AML-193 (cell line): ENCODE measurements at regions not wholly inside any gene's neighbourhood (a gene's known extent, or its start where the extent isn't known, plus 50 kb on each side); places are given as distances from the start of the nearest gene placed in this dataset.

Source experiments
- DNase-seq, 2 experiments: peaks; one replicate each; lab custom pipeline; 2025; lab: John Stamatoyannopoulos, UW

DNA sequence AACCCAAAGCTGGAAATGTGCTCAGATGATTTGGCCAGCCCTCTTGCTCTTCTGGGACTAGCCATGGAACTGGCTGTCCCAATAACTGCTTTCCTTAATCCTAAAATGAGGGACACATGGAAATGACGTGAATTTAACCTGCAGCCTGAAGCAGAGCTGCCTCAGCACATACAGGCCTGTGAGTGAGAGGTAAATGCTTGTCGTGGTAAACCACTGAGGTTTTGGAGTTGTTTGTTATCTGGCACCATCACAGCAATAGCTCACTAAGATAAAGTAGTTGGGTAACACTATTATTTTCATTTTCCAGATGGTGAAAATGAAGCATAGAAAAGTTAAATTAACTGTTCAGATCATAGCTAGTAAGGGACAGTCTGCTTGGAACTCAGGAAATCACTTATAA, 333.4 kb upstream of the CHD6 start:
- no peak for DNase-seq

DNA sequence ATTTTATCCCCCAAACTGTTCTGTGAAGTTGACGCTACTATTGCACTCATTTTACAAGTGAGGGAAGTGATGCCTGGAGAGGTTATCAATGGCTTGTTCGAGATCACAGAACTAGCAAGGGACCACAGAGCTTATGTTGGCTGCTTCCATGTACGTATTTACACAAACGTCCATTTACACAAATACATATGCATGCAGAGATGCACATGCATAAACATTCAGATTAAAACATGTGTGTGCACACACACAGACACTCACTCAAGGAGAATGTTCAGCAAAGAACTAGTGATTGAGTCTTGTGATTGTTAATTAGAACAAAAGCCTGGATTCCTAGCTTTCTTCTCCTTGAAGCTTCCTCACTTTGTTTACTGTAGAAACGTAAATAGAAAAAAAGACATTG, 321.5 kb upstream of the CHD6 start:
- no peak for DNase-seq

DNA sequence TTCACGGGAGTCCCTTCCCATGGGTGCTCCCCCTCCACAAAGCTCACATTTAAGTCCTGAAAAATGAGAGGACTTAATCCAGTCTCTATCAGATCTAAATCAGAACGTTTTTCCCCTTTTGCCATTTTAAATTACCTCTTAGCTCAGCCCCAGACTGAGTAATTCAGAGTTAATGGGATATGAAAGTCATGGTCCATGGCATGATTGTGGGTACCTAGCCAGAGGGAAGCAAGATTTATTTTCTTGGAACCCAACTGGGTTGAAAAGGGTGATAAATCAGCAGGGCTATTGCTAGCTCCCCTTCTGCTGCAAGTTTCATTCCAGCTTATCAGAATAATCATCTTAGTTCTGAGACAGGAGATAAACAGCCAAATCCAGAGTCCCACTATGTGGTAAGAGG, 320.2 kb upstream of the CHD6 start:
- no peak for DNase-seq

DNA sequence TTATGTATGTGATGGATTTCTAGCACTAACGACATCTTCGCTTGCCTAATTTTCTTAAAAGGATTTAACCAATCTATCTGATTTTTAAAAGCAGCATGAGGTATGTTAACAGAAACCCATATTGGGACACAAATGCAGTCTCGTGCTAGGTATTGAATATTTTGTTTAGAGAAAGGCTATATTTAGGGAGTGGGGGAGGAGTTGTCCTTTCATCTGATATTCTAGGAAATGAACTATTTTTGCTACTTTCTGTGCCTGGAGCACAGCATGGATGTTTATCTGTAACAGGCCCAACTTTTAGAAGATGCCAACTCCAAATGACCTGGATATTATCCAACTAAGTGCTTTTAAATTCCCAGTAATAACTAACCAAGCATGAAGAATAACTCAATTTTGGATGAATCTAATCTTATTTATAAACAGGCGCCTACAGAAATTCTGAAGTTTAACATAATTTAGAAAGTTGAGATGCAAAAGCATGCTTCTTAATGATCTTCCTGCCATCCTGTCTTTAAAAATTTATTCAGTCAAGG, 317.1 kb upstream of the CHD6 start:
- DNase-seq = no peak

DNA sequence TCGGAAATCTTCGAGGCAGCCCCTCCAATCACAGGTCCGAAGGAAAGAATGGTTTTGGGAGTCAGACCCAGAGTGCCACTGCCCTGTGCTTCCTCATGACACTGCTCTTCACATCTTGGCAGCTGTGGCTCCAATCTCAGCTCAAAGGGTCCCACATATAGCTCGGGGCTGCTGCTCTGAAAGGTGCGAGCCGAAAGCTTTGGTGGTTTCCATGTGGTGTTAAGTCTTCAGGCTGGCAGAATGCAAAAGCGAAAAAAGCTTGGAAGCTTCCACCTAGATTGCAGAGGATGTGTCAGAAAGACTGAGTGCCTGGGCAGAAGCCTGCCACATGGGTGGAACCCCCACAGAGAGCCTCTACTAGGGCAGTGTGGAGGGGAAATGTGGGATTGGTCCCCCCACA, 314.3 kb upstream of the CHD6 start:
- no peak for DNase-seq

DNA sequence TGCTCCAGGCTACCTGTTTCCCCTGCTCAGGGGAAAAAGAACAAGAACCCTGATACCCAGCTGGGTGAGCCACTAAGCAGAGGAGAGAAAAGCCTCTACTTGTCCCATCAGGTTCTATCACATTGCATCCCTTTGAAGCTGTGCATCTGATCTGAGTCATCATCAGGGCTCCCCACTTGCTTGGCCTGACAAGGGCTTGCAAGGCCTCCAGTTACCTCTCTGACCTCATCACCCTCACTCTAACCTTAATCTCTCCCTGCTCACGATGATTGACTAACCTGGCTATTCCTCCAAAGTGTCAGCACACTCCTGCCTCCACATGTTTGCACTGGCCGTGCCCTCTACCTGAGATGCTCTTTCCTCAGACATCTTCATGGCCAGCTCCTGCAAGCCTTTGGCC, 309.5 kb upstream of the CHD6 start:
- no peak for DNase-seq

DNA sequence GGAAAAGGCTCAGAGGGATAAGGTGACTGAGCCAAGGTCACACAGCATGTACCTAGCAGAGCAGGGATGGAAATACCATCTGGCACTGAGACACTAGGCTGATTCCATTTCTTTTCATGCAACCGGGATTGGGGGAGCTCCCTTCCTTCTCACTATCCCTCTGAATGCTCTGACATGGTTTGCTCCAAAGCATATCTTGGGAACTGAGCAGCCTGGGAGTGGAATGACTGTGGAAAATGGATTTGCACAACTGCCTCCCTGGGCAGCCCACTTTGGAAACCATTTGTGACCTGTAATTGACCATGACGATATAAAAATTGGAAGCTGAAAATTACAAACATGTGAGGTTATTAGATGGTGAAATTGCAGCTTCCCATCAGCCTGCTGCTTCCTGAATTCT, 309.0 kb upstream of the CHD6 start:
- no peak for DNase-seq

DNA sequence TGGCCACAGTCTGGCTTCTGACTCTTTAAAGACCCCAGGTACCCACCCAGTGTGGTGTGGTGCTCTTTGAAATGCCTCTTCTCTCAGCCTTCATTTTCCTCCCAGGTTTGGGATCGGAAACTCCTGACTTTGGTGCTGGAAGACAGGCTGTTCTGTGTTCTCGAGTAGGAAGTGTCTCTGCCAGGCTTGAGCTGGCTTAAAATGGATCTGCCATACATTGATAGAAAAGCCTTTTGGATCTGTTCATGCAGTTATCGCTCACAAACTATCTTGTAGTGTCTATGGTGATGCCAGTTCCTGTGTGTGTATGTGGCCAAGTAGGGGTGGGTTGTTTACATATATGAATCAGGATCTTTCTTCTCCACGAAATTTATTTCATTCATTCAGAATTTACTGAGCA, 307.3 kb upstream of the CHD6 start:
- no peak for DNase-seq

DNA sequence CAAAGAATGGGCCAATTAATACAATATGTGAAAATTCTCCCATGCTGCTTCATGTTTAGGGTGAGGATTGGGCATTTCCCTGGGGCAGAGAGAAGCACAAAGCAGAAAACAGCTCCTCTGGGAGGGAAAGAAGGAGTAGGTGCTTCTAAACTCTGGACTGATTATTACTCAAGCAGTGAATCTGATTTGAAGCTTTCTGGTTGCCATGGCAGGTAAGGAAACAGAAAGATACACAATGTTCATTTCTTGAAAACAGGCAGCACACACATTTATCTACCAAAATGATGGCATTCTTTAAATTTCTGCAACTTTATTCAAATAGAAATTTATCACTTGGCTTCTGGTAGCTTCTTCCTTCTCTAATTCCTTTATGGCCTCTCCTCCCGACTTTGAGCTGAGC, 305.4 kb upstream of the CHD6 start:
- no peak for DNase-seq

DNA sequence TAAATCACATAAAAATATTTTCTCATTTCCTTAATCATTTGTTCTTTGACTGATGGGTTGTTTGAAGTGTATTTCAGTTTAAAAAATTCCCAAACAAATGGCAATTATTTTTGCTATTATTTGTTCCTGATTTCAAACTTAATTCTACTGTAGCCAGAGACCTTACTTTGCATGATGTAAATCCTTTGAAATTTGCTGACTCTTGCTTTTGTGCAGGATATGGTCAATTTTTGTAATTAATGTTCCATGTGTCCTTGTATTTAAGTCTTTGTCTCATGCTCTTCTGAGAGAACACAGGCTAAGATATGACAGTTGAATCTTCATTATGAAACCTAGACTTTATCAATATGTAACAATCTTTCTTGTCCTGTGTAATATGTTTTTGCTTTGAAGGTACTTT, 295.0 kb upstream of the CHD6 start:
- no peak for DNase-seq

DNA sequence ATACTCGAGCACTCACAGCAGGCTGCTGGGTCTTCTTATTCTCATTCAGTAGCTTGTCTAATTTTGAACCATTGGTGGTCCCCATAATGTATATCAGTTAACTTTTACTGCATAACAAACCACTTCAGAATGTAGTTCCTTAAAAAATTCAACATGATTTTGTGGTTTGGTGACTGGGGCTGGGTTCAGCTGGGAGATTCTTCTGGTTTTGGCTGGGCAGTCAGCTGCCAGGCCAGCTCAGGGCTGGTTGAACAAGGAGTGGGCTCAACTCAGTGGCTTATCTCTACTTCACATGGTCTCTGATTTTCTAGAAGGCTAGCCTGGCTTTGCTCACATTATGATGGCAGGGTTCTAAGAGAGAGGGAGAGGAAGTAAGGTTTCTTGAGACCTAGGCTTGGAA, 292.4 kb upstream of the CHD6 start:
- DNase-seq = no peak

DNA sequence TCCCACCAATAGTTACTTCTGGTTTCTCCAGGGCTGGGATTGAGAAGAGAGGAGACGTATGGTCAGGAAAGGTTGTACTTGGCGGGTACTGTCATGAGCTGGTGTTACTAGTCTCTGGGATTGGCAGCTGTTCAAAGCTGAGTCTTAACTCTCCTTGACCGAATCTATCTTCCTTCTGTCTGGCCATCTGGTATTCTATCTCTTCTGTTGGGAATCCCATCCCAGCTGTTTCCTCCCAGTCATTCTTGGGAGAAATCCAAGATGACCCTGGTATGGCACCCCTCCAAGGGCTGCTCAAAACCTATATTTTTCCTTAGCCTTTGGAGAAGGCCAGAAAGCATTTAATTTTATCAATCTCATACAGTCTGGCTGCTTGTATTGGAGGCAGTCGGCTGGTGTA, 287.0 kb upstream of the CHD6 start:
- no peak for DNase-seq

DNA sequence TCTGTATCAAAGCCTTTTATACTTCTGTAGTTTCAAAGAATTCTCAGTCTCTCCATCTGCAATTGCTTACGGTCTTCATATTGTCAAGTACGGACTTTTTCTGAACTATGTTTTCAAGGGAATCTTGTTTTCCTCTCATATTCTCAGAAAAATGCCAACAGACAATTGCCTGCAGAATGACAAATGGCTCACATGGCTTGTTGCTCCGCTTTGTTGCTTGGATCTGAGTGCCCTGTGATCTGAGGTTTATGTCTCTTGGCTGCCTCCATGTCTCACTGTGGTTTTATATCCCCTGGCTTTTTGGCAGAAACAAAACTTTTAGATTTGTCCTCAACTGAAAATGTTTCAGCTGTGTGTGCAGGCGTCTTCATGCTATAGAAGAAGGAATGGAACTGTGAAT, 285.4 kb upstream of the CHD6 start:
- no peak for DNase-seq

DNA sequence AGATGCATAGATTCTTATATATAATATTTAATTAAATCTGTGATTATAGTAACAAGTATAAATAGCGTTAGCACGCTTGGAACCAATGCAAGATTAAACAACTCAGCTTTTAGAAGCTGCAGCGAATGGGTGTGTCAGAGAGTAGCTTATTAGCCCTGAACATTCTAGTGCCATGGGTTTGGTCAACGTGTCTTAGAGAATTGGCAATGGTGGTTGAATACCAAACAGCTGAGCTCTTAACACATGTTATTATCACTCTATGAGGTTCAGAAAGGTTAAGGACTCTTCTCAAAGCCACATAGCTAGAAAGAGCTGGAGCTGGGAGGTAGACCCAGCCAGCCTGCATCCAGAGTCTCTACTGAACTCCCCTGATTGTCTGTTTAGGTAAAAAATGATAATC, 284.2 kb upstream of the CHD6 start:
- DNase-seq = no peak

DNA sequence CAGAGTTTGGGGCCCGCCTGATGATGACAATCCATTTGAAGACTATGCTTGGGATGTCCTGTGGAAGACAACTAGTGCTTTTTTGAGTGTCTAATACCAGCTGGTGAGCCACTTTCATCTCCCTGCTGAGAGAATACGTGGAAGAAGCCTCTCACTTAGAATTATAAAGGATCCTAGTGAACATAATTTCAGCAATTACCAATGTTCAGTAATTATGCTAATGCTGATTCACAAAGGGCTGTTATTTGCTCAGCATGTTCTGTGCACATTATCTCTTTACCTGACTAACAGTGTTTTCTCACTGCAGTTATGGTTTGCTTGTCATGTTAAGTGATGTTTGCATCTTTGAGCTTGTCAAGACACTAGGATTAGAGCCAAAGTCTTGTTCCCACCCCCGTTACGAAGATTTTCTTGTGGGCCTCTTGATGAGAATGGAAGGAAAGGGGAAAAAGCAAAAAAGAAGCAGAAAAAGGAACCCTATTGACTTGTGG, 282.1 kb upstream of the CHD6 start:
- DNase-seq = no peak

DNA sequence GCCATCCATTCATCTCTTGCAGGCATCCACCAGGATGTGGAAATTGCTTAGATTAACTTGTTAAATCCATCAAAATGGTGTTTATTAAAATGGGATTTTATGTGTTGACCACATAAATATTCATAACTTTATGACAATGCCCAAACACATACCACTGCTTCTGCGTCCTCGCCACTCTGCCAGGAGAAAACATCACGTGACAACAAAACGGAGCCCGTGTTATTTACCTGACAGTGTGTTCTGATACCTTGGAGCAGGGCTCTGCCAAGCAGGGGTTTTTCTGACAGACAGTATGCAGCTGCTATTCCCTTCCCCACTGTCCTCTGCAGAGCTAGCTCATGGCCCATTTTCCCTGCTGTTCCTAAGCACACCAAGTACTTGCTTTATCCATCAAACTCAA, 279.5 kb upstream of the CHD6 start:
- DNase-seq = no peak

DNA sequence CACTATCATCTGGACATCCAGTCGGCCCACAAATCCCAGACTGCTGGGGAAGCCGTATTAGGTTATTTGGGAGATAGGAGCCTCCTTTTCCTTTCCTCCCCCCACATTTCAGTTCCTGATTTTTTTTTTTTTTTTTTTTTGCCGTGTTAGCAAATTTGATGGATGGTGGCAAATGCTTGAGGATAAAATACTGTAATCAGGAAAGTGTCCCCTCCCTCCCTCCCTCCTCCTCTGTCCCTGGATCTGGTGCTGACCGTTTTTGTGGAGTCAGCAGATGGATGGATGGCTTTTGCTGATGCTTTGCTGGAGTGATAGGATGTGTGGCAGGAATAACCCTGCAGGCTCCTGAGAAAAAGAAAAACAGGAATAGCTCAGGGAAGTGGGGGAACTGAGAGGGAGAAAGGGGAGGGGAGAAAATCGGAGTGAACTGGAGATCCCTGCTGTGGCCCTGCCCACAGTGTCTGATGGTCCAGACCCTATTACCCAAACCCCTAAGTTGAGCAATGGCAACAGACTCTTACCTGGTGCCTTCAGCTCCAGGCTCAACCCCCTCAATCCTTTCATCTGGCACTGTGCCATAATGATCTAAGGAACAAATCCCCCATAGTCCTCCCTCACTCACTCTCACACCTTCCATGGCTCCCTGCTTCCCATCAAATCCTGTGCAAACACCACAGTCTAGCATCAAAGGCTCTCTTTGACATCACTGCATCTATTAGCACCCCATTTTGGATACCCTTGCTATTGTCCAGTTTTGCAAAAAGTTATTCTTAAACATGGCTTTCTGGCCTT, 277.3 kb upstream of the CHD6 start:
- no peak for DNase-seq

DNA sequence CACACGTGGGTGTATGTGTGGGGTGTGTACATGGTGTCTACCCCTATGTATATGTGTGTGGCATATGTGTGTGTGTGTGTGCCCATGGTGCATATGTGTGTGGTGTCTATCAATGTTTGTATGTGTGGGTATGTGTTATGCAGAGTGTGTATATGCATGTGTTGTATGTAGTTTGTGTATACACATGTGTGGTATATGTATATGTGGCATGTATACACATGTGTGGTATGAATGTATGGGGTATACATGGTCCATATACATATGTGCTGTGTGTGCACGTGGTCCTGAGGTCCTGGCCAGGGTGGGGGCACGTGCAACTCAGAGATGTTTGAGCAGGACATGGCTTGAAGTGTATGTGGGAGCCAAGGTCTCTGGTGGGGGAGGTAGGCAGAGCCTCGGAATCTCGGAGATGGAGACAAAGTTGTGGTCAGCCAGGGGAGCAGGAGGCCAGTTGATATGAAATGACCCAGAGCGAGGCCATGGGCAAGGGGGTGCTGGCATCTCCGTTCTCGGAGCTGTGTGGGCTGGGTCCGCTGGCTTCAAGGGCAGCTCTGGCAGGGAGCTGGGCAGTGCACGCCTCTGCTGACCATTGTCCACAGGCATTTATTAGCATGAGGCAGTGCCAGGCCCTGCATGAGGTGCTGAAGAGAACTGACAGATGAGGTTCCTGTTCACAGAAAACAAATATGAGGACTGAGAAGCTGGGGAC, 276.2 kb upstream of the CHD6 start:
- DNase-seq = no peak

DNA sequence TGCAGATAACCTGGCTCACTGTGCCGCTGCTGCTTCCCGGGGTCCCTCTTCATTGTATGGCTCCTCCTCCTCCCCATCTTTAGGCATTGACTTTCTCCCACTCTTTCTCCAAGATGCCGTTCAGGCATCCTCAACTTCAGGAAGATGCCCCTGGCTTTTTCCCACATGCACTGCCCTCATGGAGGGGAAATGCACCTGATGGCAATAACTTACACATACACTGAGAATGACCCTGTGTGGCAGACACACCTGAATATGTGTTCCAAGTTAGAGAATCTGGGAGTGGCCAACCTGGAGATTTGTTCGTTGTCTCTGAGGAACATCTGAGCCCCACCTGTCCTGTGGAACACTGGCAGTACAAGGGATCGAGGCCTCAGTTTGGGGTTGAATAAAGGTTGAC, 273.9 kb upstream of the CHD6 start:
- DNase-seq = no peak

DNA sequence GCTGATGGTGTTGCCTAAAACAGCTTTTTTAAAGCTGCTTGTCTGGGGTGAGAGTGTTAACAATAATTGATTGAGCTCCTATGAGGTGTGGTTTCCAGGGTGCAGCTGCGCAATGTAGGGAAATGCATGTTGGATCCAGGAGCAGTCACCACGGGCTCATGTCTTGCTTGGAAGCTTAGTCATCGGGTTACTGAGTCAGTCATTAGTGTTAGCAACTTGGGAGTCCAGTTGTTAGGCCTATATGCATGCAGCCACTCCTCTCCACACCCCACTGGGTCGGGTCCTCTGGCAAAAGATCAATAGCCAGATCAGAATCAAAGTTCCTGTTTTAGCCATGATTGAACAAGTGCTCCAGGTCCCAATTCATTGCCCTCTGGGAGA, 271.7 kb upstream of the CHD6 start:
- DNase-seq = no peak

DNA sequence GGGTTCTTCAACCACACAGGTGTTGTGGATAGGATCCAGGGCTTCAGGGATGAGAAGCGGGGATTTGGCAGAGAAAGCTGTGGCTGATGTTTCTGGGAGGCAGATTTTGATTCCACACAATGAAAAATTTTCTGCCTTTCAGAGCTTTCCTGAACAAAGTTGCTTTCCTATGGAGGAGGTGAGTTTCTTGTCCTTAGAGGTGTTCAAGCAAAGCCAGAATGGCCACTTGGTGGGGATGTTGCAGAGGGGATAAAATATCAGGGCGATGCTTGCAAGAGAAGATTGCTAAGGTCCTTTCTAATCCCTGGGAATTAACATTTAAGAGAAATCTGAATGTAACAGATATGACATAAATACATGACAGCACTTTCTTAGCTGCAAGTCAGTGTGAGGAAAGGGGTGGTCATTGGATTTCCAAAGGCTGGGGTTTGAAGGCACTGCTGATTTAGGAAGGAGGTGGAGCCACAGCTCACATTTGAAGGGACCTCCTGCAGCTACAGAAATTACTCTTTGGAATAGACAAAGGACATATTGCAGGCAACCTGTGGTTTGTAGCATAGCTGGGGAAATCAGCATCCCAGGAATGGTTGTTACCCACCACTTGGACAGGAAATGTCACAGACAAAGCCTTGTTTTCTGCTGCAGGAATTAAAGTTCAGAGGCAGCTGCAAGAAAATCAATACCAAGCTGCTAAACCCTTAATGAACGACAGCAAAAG, 271.1 kb upstream of the CHD6 start:
- DNase-seq = no peak

DNA sequence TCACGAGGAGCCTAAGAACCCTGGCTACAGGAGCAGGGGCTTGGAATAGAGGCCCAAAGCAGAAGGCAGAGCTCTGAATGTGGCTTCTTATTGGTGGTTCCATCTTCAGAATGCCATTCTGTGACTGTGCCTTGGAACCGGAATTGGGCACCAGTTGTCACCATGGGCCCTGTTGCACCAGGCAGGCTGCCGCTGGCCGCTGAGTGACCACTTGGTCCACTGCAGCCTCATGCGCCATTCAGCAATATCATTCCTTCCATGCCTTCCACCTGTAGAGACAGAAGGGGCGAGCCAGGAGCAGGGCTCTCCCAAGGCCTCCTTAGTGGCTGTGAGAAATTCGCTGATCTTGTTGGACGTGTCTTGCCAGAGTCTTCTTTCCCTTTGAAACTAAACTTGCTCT, 270.3 kb upstream of the CHD6 start:
- DNase-seq = no peak

DNA sequence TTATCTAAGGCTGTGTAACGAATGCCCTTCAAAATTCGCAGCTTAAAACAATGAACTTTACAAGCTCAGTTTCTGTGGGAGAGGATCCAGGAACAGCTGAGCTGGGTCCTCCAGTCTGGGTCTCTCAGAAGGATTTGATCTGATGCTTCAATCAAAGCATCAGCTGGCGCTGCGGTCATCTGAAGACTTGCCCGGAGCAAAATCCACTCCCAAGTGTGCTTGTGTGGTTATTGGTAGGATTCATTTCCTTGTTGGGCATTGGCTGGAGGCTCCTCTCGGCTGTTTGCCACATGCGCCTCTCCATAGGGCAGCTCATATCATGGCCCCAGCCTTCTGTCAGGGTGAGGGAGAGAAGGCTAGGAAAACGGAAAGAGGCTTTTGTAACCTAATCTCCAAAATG, 269.3 kb upstream of the CHD6 start:
- DNase-seq = no peak
